Fibroblast of villous mesenchyme (primary cell): ENCODE measurements at regions not wholly inside any gene's neighbourhood (a gene's known extent, or its start where the extent isn't known, plus 50 kb on each side); places are given as distances from the start of the nearest gene placed in this dataset.
A peak's percentile ranks its signal among the peaks of the same experiment; 100 is the strongest.

Experiments
- DNase-seq: peaks from one replicate; pipeline ENCODE4 v3.0.0-alpha.2; 2010; ENCODE audit warnings: low read depth
- H3K4me3 ChIP-seq: 2 replicates; pipeline ENCODE4 v1.5.1; 2011; ENCODE audit warnings: low read depth, mild to moderate bottlenecking, low read length
- TF ChIP-seq, protein P1 (sequence below): IDR thresholded peaks from 2 replicates; pipeline ENCODE4 v1.5.1; 2012; ENCODE audit warnings: low read depth, mild to moderate bottlenecking, low read length; ENCODE audit not compliant: insufficient read depth

DNA sequence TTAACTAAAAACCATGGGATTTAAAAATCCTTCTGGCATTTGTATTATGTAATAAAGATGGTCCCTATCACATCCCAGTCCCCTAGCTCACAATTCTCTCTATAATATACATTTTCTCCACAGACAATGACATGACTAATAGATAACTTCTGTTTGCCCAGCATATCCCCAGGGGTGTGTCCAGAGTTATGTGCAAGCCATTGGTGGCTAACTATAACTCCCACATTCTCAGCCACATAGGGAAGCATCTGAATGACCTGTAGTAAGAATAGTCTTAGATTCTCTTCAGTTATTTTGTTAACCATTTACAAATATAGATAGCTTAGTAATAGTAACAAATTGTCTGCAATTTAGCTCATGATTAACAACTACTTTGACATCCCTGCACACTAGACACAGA, 52.2 kb upstream of the RBSN start:
- no peak overlapping the region for H3K4me3 ChIP-seq
- TF ChIP-seq, protein P1, sequence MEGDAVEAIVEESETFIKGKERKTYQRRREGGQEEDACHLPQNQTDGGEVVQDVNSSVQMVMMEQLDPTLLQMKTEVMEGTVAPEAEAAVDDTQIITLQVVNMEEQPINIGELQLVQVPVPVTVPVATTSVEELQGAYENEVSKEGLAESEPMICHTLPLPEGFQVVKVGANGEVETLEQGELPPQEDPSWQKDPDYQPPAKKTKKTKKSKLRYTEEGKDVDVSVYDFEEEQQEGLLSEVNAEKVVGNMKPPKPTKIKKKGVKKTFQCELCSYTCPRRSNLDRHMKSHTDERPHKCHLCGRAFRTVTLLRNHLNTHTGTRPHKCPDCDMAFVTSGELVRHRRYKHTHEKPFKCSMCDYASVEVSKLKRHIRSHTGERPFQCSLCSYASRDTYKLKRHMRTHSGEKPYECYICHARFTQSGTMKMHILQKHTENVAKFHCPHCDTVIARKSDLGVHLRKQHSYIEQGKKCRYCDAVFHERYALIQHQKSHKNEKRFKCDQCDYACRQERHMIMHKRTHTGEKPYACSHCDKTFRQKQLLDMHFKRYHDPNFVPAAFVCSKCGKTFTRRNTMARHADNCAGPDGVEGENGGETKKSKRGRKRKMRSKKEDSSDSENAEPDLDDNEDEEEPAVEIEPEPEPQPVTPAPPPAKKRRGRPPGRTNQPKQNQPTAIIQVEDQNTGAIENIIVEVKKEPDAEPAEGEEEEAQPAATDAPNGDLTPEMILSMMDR = no peak
- no peak for DNase-seq

DNA sequence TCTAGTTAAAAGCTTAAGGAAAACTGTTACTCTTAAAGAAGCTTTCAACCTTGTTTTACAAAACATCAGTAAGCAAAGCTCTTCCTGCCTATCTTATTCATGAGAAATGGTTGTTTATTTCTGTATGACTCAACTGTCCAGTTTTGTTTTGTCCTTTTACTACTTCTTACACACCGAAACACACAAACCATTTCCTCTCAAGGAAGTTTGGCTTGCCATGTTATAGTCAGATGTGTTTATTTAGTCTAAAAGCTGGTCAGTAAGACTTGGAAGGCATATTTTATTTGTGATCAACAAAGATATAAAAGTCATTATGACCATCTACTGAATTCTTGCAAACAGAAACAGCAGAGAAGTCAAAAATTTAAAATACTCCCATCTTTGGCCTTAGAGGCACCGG, 53.2 kb upstream of the RBSN start:
- no peak overlapping the region for H3K4me3 ChIP-seq
- TF ChIP-seq, protein P1 = no peak
- DNase-seq = peak; percentile 53

DNA sequence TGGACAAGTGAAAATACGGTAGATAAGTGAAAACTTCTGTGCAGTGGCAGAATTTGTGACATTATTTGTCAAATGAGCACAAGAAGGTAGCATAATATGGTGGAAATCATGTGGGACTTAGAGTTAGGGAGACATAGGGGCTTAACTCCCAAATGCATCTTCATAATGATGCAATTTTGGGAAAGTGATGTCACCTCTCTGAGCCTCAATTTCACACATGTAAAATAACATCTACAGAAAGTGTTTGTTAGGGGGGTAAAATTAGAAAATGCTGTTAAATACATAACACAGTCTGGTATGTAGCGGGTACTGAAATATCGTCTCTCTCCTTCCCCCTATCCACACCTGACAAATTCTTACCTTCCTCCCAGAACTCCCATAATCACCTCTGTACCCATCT, 52.9 kb upstream of the CAPN7 start:
- DNase-seq = no peak
- no peak overlapping the region for H3K4me3 ChIP-seq
- TF ChIP-seq, protein P1 = no peak

DNA sequence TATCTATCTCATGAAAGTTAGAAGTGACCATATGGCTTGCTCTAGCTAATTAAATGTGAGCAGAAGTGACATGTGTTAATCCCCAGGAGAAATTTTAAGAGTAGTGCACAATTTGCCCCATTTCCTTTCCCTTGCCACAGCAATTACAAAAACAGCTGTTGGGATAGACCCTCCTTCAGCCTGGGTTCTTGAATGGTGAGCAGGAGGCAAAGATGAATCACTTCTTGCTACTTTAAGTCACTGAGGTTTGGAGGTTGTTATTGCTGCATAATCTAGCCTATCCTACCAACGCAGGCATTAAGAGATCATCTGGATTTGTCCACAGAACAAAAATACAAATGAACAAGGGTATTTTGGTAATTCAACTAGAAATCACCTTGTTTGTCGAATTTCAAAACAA, 51.7 kb upstream of the CAPN7 start:
- H3K4me3 ChIP-seq = no peak overlapping the region
- TF ChIP-seq, protein P1 = no peak
- DNase-seq = no peak

DNA sequence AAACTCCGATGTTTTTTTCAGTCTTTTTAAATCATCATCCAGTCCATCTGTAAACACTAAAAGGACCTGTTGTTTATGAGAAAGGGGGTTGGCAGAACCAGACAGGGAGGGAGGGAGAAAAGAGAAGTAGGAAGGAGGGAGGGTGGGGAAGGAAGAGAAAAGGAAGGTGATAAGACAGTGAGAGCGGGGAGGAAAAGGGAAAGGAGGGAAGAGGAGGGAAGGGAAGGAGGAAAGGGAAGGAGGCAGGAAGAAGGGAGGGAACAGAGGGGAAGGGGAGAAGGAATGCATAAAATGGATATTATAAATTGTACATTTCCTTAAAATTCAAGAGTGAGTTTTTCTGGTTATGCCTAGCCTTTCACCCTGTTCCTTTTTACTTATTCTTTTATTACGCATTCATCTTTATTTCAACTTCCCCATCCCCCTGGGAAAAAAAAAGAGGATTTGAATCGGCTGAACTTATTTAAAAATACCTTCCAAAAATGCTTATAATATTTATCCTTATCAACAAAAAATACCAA, 50.1 kb upstream of the CAPN7 start:
- no peak for DNase-seq
- TF ChIP-seq, protein P1 = no peak
- H3K4me3 ChIP-seq = no peak overlapping the region
